Liver (tissue), 3 donors: ENCODE measurements at regions not wholly inside any gene's neighbourhood (a gene's known extent, or its start where the extent isn't known, plus 50 kb on each side); places are given as distances from the start of the nearest gene placed in this dataset.

Source experiments
- GABPA ChIP-seq, 2 donors: IDR thresholded peaks in 1 of 2; conservative IDR thresholded peaks in 1 of 2; 2 replicates each; pipeline ENCODE4 v1.6.1; 2016; ENCODE audit warnings: antibody characterized with exemption in 2 of 2, mild to moderate bottlenecking in 1 of 2, moderate library complexity in 1 of 2
- RAD21 ChIP-seq, 2 donors: IDR thresholded peaks; 2 replicates each; pipeline ENCODE4 v1.6.1; 2016; ENCODE audit warnings: antibody characterized with exemption in 2 of 2, mild to moderate bottlenecking in 2 of 2
- TAF1 ChIP-seq: conservative IDR thresholded peaks from 2 replicates; pipeline ENCODE4 v1.6.1; 2016; ENCODE audit warnings: antibody characterized with exemption, mild to moderate bottlenecking
- YY1 ChIP-seq: IDR thresholded peaks from 2 replicates; pipeline ENCODE4 v1.6.1; 2016; ENCODE audit warnings: antibody characterized with exemption, mild to moderate bottlenecking
- TF ChIP-seq, protein P1 (sequence below): IDR thresholded peaks from 2 replicates; pipeline ENCODE4 v1.6.1; 2016; ENCODE audit warnings: antibody characterized with exemption
- TF ChIP-seq, protein P2 (sequence below): fragments of 150-350 bp; IDR thresholded peaks from 2 replicates; pipeline ENCODE4 v1.5.1; 2017; ENCODE audit warnings: improper control_type of control experiment, low read depth, low read length; ENCODE audit not compliant: missing input control
- TF ChIP-seq, protein P3 (sequence below): IDR thresholded peaks from 2 replicates; pipeline ENCODE4 v1.6.1; 2016; ENCODE audit warnings: antibody characterized with exemption
- TF ChIP-seq, protein P4 (sequence below): IDR thresholded peaks from 2 replicates; pipeline ENCODE4 v1.6.1; 2016; ENCODE audit warnings: antibody characterized with exemption, mild to moderate bottlenecking
- TF ChIP-seq, protein P5 (sequence below): IDR thresholded peaks from 2 replicates; pipeline ENCODE4 v1.6.1; 2016; ENCODE audit warnings: antibody characterized with exemption
- donor health status: healthy.
- donor health status: healthy.

DNA sequence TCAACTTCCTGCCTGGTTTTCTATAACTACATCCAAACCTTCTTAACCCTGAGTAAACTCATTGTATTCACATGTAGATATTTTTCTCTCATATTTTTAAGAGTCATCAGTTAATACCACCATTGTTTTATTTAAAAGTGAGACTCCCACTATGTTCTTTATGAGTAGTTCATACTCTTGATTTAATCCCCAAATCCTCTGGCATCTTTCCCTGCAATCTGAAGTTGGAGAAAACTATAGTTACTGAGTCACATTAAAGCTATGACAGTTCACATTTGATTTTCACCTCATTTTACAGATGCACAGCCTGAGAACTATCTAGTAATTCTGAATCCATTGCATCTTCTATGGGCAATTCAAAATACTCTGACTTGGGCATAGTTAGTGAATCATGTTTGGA is 1358.7 kb upstream of the NRXN1 start:
- TF ChIP-seq, protein P1, sequence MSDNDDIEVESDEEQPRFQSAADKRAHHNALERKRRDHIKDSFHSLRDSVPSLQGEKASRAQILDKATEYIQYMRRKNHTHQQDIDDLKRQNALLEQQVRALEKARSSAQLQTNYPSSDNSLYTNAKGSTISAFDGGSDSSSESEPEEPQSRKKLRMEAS: no peak
- TF ChIP-seq YY1 (no peak), RAD21 (IDR thresholded peaks at IDR 0.05) (no peak), TAF1 (no peak), GABPA (IDR thresholded peaks at IDR 0.05 in 1 of 2, conservative IDR thresholded peaks at IDR 0.05 in 1 of 2) (no peak)
- TF ChIP-seq, protein P2, sequence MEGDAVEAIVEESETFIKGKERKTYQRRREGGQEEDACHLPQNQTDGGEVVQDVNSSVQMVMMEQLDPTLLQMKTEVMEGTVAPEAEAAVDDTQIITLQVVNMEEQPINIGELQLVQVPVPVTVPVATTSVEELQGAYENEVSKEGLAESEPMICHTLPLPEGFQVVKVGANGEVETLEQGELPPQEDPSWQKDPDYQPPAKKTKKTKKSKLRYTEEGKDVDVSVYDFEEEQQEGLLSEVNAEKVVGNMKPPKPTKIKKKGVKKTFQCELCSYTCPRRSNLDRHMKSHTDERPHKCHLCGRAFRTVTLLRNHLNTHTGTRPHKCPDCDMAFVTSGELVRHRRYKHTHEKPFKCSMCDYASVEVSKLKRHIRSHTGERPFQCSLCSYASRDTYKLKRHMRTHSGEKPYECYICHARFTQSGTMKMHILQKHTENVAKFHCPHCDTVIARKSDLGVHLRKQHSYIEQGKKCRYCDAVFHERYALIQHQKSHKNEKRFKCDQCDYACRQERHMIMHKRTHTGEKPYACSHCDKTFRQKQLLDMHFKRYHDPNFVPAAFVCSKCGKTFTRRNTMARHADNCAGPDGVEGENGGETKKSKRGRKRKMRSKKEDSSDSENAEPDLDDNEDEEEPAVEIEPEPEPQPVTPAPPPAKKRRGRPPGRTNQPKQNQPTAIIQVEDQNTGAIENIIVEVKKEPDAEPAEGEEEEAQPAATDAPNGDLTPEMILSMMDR: no peak
- TF ChIP-seq, protein P3, sequence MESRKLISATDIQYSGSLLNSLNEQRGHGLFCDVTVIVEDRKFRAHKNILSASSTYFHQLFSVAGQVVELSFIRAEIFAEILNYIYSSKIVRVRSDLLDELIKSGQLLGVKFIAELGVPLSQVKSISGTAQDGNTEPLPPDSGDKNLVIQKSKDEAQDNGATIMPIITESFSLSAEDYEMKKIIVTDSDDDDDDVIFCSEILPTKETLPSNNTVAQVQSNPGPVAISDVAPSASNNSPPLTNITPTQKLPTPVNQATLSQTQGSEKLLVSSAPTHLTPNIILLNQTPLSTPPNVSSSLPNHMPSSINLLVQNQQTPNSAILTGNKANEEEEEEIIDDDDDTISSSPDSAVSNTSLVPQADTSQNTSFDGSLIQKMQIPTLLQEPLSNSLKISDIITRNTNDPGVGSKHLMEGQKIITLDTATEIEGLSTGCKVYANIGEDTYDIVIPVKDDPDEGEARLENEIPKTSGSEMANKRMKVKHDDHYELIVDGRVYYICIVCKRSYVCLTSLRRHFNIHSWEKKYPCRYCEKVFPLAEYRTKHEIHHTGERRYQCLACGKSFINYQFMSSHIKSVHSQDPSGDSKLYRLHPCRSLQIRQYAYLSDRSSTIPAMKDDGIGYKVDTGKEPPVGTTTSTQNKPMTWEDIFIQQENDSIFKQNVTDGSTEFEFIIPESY: no peak
- TF ChIP-seq, protein P4, sequence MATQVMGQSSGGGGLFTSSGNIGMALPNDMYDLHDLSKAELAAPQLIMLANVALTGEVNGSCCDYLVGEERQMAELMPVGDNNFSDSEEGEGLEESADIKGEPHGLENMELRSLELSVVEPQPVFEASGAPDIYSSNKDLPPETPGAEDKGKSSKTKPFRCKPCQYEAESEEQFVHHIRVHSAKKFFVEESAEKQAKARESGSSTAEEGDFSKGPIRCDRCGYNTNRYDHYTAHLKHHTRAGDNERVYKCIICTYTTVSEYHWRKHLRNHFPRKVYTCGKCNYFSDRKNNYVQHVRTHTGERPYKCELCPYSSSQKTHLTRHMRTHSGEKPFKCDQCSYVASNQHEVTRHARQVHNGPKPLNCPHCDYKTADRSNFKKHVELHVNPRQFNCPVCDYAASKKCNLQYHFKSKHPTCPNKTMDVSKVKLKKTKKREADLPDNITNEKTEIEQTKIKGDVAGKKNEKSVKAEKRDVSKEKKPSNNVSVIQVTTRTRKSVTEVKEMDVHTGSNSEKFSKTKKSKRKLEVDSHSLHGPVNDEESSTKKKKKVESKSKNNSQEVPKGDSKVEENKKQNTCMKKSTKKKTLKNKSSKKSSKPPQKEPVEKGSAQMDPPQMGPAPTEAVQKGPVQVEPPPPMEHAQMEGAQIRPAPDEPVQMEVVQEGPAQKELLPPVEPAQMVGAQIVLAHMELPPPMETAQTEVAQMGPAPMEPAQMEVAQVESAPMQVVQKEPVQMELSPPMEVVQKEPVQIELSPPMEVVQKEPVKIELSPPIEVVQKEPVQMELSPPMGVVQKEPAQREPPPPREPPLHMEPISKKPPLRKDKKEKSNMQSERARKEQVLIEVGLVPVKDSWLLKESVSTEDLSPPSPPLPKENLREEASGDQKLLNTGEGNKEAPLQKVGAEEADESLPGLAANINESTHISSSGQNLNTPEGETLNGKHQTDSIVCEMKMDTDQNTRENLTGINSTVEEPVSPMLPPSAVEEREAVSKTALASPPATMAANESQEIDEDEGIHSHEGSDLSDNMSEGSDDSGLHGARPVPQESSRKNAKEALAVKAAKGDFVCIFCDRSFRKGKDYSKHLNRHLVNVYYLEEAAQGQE: no peak
- TF ChIP-seq, protein P5, sequence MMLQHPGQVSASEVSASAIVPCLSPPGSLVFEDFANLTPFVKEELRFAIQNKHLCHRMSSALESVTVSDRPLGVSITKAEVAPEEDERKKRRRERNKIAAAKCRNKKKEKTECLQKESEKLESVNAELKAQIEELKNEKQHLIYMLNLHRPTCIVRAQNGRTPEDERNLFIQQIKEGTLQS: no peak
